H1 (cell line): ENCODE measurements at regions not wholly inside any gene's neighbourhood (a gene's known extent, or its start where the extent isn't known, plus 50 kb on each side); places are given as distances from the start of the nearest gene placed in this dataset.

Experiments used
- CTCF ChIA-PET: fragments of 300-600 bp; sonication (Branson Sonifier 250); formaldehyde crosslinking; loops from one replicate; lab custom pipeline; 2021; ENCODE audit not compliant: partially characterized antibody; lab: Charles Lee
- POLR2A ChIA-PET: fragments of 300-600 bp; sonication (Branson Sonifier 250); formaldehyde crosslinking; loops from one replicate; lab custom pipeline; 2021; ENCODE audit warnings: inconsistent platforms; ENCODE audit not compliant: partially characterized antibody; lab: Charles Lee
- DNase-seq, 2 experiments: peaks; one replicate each; pipeline versions ENCODE4 v3.0.0 to v3.0.0-alpha.2; 2010 to 2022; ENCODE audit warnings: low spot score in 2 of 2, low read depth in 1 of 2, mixed read lengths in 1 of 2
- FAIRE-seq: peaks from 2 replicates; lab custom pipeline; 2011; peaks lifted over from hg19 to GRCh38; lab: Jason Lieb, UNC
- H2AFZ ChIP-seq: 2 replicates; pipeline ENCODE4 v1.8.1; 2012; ENCODE audit warnings: low read length, inconsistent platforms
- H2AK5ac ChIP-seq: 2 replicates; pipeline ENCODE4 v1.6.1; 2013; ENCODE audit warnings: low read depth, low read length
- H2BK120ac ChIP-seq: replicated peaks from 2 replicates; pipeline ENCODE3; 2013; ENCODE audit warnings: low read depth, low read length, inconsistent platforms
- H2BK12ac ChIP-seq: 2 replicates; pipeline ENCODE4 v1.6.1; 2013; ENCODE audit warnings: low read depth, low read length
- H2BK15ac ChIP-seq: 2 replicates; pipeline ENCODE4 v1.6.1; 2013; ENCODE audit warnings: low read length
- H2BK20ac ChIP-seq: 2 replicates; pipeline ENCODE4 v1.6.1; 2013; ENCODE audit warnings: low read length
- H2BK5ac ChIP-seq: 2 replicates; pipeline ENCODE4 v1.6.1; 2013; ENCODE audit warnings: low read depth, low read length
- H3K14ac ChIP-seq: 2 replicates; pipeline ENCODE4 v1.6.1; 2013; ENCODE audit warnings: inconsistent platforms; ENCODE audit not compliant: insufficient read length
- H3K18ac ChIP-seq: 2 replicates; pipeline ENCODE4 v1.6.1; 2013; ENCODE audit warnings: low read length; ENCODE audit errors: extremely low read depth
- H3K23ac ChIP-seq: 2 replicates; pipeline ENCODE4 v1.6.1; 2013; ENCODE audit warnings: inconsistent platforms; ENCODE audit not compliant: insufficient read length
- H3K23me2 ChIP-seq: 2 replicates; pipeline ENCODE4 v1.6.1; 2013; ENCODE audit warnings: low read depth, low read length
- H3K27ac ChIP-seq: 2 replicates; pipeline ENCODE4 v1.6.1; 2011; ENCODE audit warnings: low read depth, low read length, inconsistent platforms
- H3K27me3 ChIP-seq, 4 experiments: replicated peaks in 1 of 4; 1 replicate in 1 of 4; 2 replicates in 3 of 4; pipeline versions ENCODE4 v1.6.1 to v1.8.1; 2011 to 2013; ENCODE audit warnings: low read length in 3 of 4, mild to moderate bottlenecking in 3 of 4, inconsistent platforms in 2 of 4, mixed read lengths in 2 of 4, moderate library complexity in 1 of 4; ENCODE audit not compliant: control insufficient read depth in 3 of 4, insufficient read depth in 3 of 4; ENCODE audit errors: extremely low read depth in 1 of 4
- H3K36me3 ChIP-seq, 4 experiments: 2 replicates each; pipeline versions ENCODE4 v1.6.1 to v1.8.1; 2011 to 2013; ENCODE audit warnings: mild to moderate bottlenecking in 4 of 4, low read length in 3 of 4, moderate library complexity in 2 of 4, control low read depth in 1 of 4, inconsistent platforms in 1 of 4; ENCODE audit not compliant: insufficient read depth in 4 of 4, control insufficient read depth in 2 of 4
- H3K4ac ChIP-seq: replicated peaks from 2 replicates; pipeline ENCODE3; 2013; ENCODE audit warnings: low read length, low read depth, mixed read lengths, inconsistent platforms; ENCODE audit not compliant: insufficient read length
- H3K4me1 ChIP-seq, 4 experiments: replicated peaks in 1 of 4; 1 replicate in 1 of 4; 2 replicates in 3 of 4; pipeline versions ENCODE4 v1.6.1 to v1.8.1; 2011 to 2013; ENCODE audit warnings: low read length in 3 of 4, inconsistent platforms in 2 of 4, mixed read lengths in 1 of 4; ENCODE audit not compliant: insufficient read depth in 4 of 4, control insufficient read depth in 3 of 4
- H3K4me2 ChIP-seq, 2 experiments: 2 replicates each; pipeline versions ENCODE4 v1.6.1 to v1.8.1; 2011 to 2013; ENCODE audit warnings: low read depth in 2 of 2, low read length in 2 of 2, control low read depth in 1 of 2, inconsistent platforms in 1 of 2, mild to moderate bottlenecking in 1 of 2; ENCODE audit not compliant: insufficient read depth in 1 of 2
- H3K4me3 ChIP-seq, 4 experiments: fragments of 200-600, 300-600 bp in 1 of 4; sonication (generic), shearing (Covaris generic), sonication (Bioruptor Twin) in 1 of 4; 2 replicates each; pipeline versions ENCODE4 v1.5.1 to v1.8.1; 2011 to 2016; ENCODE audit warnings: low read length in 4 of 4, low read depth in 3 of 4, control low read depth in 2 of 4, inconsistent platforms in 2 of 4, mild to moderate bottlenecking in 2 of 4, mixed read lengths in 1 of 4, moderate library complexity in 1 of 4; ENCODE audit not compliant: insufficient read depth in 2 of 4; ENCODE audit errors: extremely low read depth in 1 of 4
- H3K56ac ChIP-seq: replicated peaks from 2 replicates; pipeline ENCODE3; 2013; ENCODE audit warnings: low read depth, mild to moderate bottlenecking, mixed read lengths, low read length, inconsistent platforms; ENCODE audit not compliant: insufficient read length
- H3K79me1 ChIP-seq: 2 replicates; pipeline ENCODE4 v1.6.1; 2013; ENCODE audit warnings: low read depth, low read length, control low read depth
- H3K79me2 ChIP-seq, 2 experiments: 2 replicates each; pipeline versions ENCODE4 v1.6.1 to v1.8.1; 2012 to 2013; ENCODE audit warnings: low read length in 2 of 2, mild to moderate bottlenecking in 2 of 2, inconsistent platforms in 1 of 2; ENCODE audit not compliant: insufficient read depth in 2 of 2, control insufficient read depth in 1 of 2
- H3K9ac ChIP-seq, 4 experiments: replicated peaks in 1 of 4; 1 replicate in 1 of 4; 2 replicates in 3 of 4; pipeline versions ENCODE4 v1.6.1 to v1.8.1; 2011 to 2013; ENCODE audit warnings: low read depth in 3 of 4, low read length in 3 of 4, control low read depth in 2 of 4, mild to moderate bottlenecking in 2 of 4, moderate library complexity in 2 of 4, inconsistent platforms in 1 of 4; ENCODE audit errors: extremely low read depth in 1 of 4
- H3K9me3 ChIP-seq, 2 experiments: 2 replicates each; pipeline versions ENCODE4 v1.6.1 to v1.8.1; 2012 to 2013; ENCODE audit warnings: mild to moderate bottlenecking in 2 of 2, moderate library complexity in 2 of 2, control low read depth in 1 of 2, inconsistent platforms in 1 of 2, low read depth in 1 of 2, low read length in 1 of 2, mixed read lengths in 1 of 2; ENCODE audit not compliant: insufficient read depth in 2 of 2
- H4K20me1 ChIP-seq, 2 experiments: replicated peaks in 1 of 2; 2 replicates each; pipeline versions ENCODE3 to v1.8.1; 2011 to 2013; ENCODE audit warnings: inconsistent platforms in 2 of 2, low read length in 2 of 2, mild to moderate bottlenecking in 1 of 2; ENCODE audit not compliant: insufficient read depth in 2 of 2, control insufficient read depth in 1 of 2
- H4K5ac ChIP-seq: 2 replicates; pipeline ENCODE4 v1.6.1; 2013; ENCODE audit warnings: low read length, low read depth, mixed read lengths, inconsistent platforms; ENCODE audit not compliant: insufficient read length
- H4K8ac ChIP-seq: 2 replicates; pipeline ENCODE4 v1.8.0; 2013; ENCODE audit warnings: mild to moderate bottlenecking, moderate library complexity, low read length, inconsistent platforms; ENCODE audit not compliant: insufficient read depth; ENCODE audit errors: extremely low read depth
- H4K91ac ChIP-seq: replicated peaks from 2 replicates; pipeline ENCODE3; 2013; ENCODE audit warnings: low read length, mixed read lengths, inconsistent platforms; ENCODE audit not compliant: insufficient read length
- BACH1 ChIP-seq: IDR thresholded peaks from 2 replicates; pipeline ENCODE4 v1.6.1; 2012; ENCODE audit warnings: low read length, improper control_type of control experiment
- CREB1 ChIP-seq: IDR thresholded peaks from 2 replicates; pipeline ENCODE4 v1.6.1; 2012; ENCODE audit warnings: inconsistent platforms
- FOSL1 ChIP-seq: IDR thresholded peaks from 2 replicates; pipeline ENCODE4 v1.6.1; 2011; ENCODE audit warnings: mild to moderate bottlenecking, low read depth, low read length, moderate library complexity; ENCODE audit not compliant: insufficient read depth
- GABPA ChIP-seq: IDR thresholded peaks from 2 replicates; pipeline ENCODE4 v1.6.1; 2011; ENCODE audit warnings: mild to moderate bottlenecking, low read length, moderate library complexity, borderline replicate concordance; ENCODE audit not compliant: insufficient read depth
- GTF2F1 ChIP-seq: IDR thresholded peaks from 2 replicates; pipeline ENCODE4 v1.6.1; 2012; ENCODE audit warnings: low read depth, low read length, improper control_type of control experiment, borderline replicate concordance
- JUN ChIP-seq: IDR thresholded peaks from 2 replicates; pipeline ENCODE4 v1.6.1; 2011; ENCODE audit warnings: low read depth, mild to moderate bottlenecking, improper control_type of control experiment, low read length
- PHF8 ChIP-seq: fragments of 200-600 bp; sonication (generic); conservative IDR thresholded peaks from 2 replicates; pipeline ENCODE4 v1.7.1; 2012; ENCODE audit warnings: low read depth, mild to moderate bottlenecking, inconsistent platforms, low read length, moderate library complexity
- RNF2 ChIP-seq: fragments of 200-900, 300-1000 bp; sonication (generic); IDR thresholded peaks from 2 replicates; pipeline ENCODE4 v1.7.1; 2016; ENCODE audit warnings: borderline replicate concordance, low read depth, mild to moderate bottlenecking, antibody characterized with exemption, low read length; ENCODE audit not compliant: poor library complexity, severe bottlenecking; ENCODE audit errors: missing control alignments
- SAP30 ChIP-seq: fragments of 300-600 bp; sonication (generic); IDR thresholded peaks from 2 replicates; pipeline ENCODE4 v1.7.1; 2012; ENCODE audit warnings: low read length, moderate library complexity, mild to moderate bottlenecking, inconsistent platforms; ENCODE audit not compliant: insufficient read depth, insufficient replicate concordance
- SP1 ChIP-seq: IDR thresholded peaks from 2 replicates; pipeline ENCODE4 v1.6.1; 2011; ENCODE audit warnings: low read depth, low read length
- TAF1 ChIP-seq: IDR thresholded peaks from 2 replicates; pipeline ENCODE4 v1.6.1; 2011; ENCODE audit warnings: mild to moderate bottlenecking, low read depth, low read length
- TCF12 ChIP-seq: IDR thresholded peaks from 2 replicates; pipeline ENCODE4 v1.6.1; 2011; ENCODE audit warnings: low read depth, mild to moderate bottlenecking, low read length
- WGBS, 2 experiments: shearing (Covaris generic) in 1 of 2; methylation state at CpG; one replicate each; pipeline versions ENCODE4 v1.1.6 to v1.1.7; 2013 to 2015; ENCODE audit warnings: low lambda C conversion rate in 2 of 2, mixed read lengths in 2 of 2, inconsistent platforms in 1 of 2, low coverage in 1 of 2, missing lambda C conversion rate in 1 of 2; ENCODE audit not compliant: insufficient replicate concordance in 2 of 2, insufficient coverage in 1 of 2, insufficient read length in 1 of 2; ENCODE audit errors: extremely low coverage in 1 of 2, missing lambda C conversion rate in 1 of 2; 5-methylcytosine and 5-hydroxymethylcytosine counted together
- TF ChIP-seq, protein P1 (sequence below): IDR thresholded peaks from 2 replicates; pipeline ENCODE4 v1.6.1; 2012; ENCODE audit warnings: low read length, inconsistent platforms

DNA sequence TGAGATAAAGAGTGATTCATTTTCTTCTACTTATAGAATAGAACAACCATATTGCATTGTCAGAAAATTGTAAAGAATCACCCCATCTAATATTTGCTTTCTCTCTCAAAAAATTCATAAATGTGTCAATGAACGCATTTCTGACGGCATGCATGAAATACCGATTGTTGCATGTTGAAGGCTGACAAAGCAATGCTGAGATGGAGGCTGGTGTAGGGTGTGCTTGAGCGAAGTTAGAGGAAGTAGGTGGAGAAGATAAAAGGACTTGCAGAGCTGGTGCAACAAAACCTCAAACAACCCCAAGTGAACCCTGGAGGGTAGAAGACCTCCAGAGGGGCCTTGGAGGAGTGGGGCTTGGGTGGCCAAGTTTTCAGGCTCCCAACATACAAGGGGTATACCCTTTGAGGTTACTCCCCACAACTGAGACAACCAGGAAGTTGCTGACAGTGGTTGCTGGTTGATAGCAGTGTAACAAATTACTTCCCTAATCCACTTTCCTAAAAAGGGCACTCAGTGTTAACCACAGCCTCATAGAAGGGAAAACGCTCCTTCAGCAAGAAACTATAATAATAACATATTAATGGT, 452.7 kb downstream of the NLGN4X start:
- Histone ChIP-seq H2BK12ac (no peak overlapping the region), H3K4me1 (no peaks in the 10 kb centered on the region), H3K9ac (no peak overlapping the region), H3K79me2 (no peaks in the 10 kb centered on the region), H3K27ac (no peak overlapping the region), H3K23me2 (no peaks in the 10 kb centered on the region), H3K4me3 (no peak overlapping the region), H2BK15ac (no peak overlapping the region), H3K4me2 (no peak overlapping the region), H3K18ac (no peak overlapping the region), H3K4ac (no peak overlapping the region), H3K79me1 (no peaks in the 10 kb centered on the region), H3K36me3 (no peaks in the 10 kb centered on the region), H3K23ac (no peak overlapping the region), H3K27me3 (no peaks in the 10 kb centered on the region), H4K8ac (no peak overlapping the region), H4K5ac (no peak overlapping the region), H4K91ac (no peak overlapping the region), H3K14ac (no peak overlapping the region), H2AFZ (no peak overlapping the region), H4K20me1 (no peaks in the 10 kb centered on the region), H3K56ac (no peak overlapping the region), H2BK5ac (no peak overlapping the region), H3K9me3 (no peaks in the 10 kb centered on the region), H2AK5ac (no peak overlapping the region), H2BK20ac (no peak overlapping the region), H2BK120ac (no peak overlapping the region)
- WGBS, 2 experiments, result 69% methylated on average over 4 of the region's 5 CpGs; no CpG with 5 or more reads in 1 of the 2 experiments
- DNase-seq (no peak), FAIRE-seq (no peak)
- ChIA-PET CTCF (no interaction called here), POLR2A (no interaction called here)
- TF ChIP-seq PHF8, result no peak
- TF ChIP-seq SP1, result no peak
- TF ChIP-seq GTF2F1, result no peak
- no peak for TF ChIP-seq FOSL1
- TF ChIP-seq TCF12, result no peak
- TF ChIP-seq, protein P1, sequence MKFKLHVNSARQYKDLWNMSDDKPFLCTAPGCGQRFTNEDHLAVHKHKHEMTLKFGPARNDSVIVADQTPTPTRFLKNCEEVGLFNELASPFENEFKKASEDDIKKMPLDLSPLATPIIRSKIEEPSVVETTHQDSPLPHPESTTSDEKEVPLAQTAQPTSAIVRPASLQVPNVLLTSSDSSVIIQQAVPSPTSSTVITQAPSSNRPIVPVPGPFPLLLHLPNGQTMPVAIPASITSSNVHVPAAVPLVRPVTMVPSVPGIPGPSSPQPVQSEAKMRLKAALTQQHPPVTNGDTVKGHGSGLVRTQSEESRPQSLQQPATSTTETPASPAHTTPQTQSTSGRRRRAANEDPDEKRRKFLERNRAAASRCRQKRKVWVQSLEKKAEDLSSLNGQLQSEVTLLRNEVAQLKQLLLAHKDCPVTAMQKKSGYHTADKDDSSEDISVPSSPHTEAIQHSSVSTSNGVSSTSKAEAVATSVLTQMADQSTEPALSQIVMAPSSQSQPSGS, result no peak
- no peak for TF ChIP-seq JUN
- no peak for TF ChIP-seq GABPA
- TF ChIP-seq TAF1, result no peak
- no peak for TF ChIP-seq RNF2
- TF ChIP-seq BACH1, result no peak
- no peak for TF ChIP-seq SAP30
- no peak for TF ChIP-seq CREB1
